SW 1271 (cell line): ENCODE measurements at regions not wholly inside any gene's neighbourhood (a gene's known extent, or its start where the extent isn't known, plus 50 kb on each side); places are given as distances from the start of the nearest gene placed in this dataset.
A peak's percentile ranks its signal among the peaks of the same experiment; 100 is the strongest.
"Not testable (repeated sequence)": the region's sequence is repeated elsewhere in the genome, so short reads cannot be mapped to it uniquely, and the experiment has no call there.

ENCODE experiments used
- DNase-seq, 2 experiments: peaks; one replicate each; lab custom pipeline; 2025; lab: John Stamatoyannopoulos, UW

DNA sequence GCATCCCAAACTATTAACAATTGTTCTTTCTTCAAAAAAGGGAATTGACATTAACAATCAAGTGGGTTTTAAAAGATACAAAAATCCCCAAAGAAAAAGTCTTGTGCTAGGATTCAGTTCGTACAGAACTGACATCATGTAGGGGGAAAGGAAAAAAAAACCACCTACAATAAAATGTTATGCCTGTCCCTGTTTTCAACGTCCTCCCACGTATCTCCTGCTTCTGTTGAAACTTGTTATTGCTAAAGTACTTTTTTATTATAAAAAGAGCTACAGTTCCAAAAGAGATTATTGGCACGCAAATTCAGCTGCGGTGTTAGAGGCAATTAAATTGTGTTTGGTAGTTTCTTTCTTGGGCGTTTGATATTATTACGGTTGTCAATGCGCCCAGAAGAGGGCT, 102.8 kb upstream of the PHACTR1 start:
- no peak for DNase-seq

- DNase-seq = no peak
Observed at GRCh38 chr6:12614456-12614855, 102.1 kb upstream of the PHACTR1 start.

DNA sequence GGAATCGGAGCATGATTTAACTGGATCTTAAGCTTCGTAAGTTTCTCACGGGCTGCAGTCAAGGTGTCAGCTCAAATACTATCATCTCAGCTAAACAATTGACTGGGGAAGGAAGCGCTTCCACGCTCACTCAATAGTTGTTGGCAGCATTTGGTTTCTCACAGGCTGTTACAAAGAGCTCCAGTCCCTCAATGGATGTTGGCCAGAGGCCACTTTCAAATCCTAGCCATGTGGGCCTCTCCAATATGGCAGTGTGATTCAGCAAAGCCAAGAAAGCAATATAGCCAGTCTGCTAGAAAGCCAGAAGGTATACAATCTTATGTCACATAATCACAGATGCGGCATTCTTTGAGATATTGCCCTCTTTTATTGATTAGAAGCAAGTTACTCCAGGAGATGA, 98.3 kb upstream of the PHACTR1 start:
- DNase-seq = no peak

GRCh38 chr6:12621754-12622153, 94.8 kb upstream of the PHACTR1 start:
- DNase-seq = no peak

- no peak for DNase-seq
Observed at GRCh38 chr6:12622566-12622965, 94.0 kb upstream of the PHACTR1 start.

DNA sequence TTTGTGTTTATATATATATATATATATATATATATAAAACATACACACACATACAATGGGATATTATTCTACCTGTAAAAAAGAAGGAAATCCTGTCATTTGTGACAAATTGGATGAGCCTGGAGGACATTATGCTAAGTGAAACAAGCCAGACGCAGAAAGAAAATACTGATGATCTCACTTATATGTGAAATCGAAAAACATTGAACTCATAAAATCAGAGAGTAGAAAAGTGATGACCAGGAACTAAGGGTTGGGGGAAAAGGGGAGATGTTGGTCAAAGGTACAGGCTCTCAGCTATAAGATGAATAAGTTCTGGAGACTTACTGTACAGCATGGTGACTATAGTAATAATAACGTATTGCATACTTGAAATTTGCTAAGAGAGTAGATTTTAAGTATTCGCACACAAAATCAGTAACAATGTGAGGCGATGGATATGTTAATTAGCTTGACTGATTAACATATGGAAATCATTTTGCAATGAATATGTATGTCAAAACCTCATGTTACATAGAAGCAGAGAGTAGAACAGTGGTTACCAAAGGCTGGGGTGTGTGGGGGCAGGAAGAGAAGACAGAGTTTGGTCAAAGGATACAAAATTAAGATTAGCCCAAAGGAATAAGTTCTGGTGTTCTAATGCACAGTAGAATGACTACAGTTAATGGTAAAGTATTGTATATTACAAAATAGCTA, 92.3 kb upstream of the PHACTR1 start:
- DNase-seq = no peak

- no peak for DNase-seq
Observed at GRCh38 chr6:12627053-12627452, 89.5 kb upstream of the PHACTR1 start.

- DNase-seq = no peak
Observed at GRCh38 chr6:12628327-12628726, 88.2 kb upstream of the PHACTR1 start.

DNA sequence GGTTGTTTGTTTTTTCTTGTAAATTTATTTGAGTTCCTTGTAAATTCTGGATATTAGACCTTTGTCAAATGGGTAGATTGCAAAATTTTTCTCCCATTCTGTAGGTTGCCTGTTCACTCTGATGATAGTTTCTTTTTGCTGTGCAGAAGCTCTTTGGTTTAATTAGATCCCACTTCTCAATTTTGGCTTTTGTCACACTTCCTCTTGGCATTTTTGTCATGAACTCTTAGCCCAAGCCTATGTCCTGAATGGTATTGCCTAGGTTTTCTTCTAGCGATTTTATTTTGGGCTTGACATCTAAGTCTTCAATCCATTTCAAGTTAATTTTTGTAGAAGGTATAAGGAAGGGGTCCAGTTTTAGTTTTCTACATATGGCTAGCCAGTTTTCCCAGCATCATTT, 82.8 kb upstream of the PHACTR1 start:
- not testable (repeated sequence) for DNase-seq

GRCh38 chr6:12635375-12635774, 81.2 kb upstream of the PHACTR1 start:
- no peak for DNase-seq

GRCh38 chr6:12635813-12636212, 80.8 kb upstream of the PHACTR1 start:
- DNase-seq = no peak

GRCh38 chr6:12636336-12636735, 80.2 kb upstream of the PHACTR1 start:
- no peak for DNase-seq

GRCh38 chr6:12637960-12638641, 78.5 kb upstream of the PHACTR1 start:
- DNase-seq = peak; percentile 55 to 70

DNA sequence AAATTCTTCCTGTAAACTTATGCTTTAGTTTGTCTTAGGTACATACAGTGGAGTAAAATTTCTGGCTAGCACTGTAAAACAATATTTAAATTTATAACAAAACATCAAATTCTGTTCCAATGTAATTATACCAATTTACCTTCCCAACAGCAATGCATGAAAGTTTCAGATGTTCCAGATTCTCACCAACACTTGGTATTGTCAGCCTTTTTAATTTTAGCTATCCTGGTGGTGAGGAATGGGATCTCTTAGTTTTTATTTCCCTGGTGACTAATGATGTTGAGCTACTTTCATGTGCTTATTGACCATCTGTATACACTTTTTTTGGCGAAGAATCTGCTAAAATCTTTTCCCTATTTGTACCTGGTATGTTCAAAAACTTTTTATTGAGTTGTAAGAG, 76.1 kb upstream of the PHACTR1 start:
- DNase-seq = no peak

DNA sequence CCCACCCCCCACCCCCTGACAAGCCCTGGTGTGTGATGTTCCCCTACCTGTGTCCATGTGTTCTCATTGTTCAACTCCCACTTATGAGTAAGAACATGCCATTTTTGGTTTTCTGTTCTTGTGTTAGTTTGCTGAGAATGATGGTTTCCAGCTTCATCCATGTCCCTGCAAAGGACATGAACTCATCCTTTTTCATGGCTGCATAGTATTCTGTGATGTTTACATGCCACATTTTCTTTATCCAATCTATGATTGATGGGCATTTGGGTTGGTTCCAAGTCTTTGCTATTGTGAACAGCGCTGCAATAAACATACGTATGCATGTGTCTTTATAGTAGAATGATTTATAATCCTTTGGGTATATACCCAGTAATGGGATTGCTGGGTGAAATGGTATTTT, 74.8 kb upstream of the PHACTR1 start:
- not testable (repeated sequence) for DNase-seq

DNA sequence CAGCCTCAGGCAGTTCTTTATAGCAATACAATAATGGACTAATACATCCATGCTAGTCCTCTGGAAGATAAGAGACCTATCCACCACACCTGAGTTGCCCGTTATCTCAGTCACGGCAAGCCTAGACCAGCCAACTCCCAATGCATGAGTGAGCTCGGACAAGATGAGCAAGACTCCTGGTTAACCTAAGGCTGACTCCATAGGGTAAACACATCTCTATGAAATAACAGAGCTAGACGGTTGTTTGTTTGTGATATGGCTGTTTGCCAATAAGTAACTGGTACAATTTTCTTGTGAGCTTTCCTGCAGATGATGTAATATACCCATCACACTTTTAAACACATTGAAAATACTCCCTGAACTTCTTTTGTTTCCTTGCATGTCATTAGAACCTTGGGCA, 70.6 kb upstream of the PHACTR1 start:
- DNase-seq = no peak

GRCh38 chr6:12648171-12648570, 68.4 kb upstream of the PHACTR1 start:
- no peak for DNase-seq

DNA sequence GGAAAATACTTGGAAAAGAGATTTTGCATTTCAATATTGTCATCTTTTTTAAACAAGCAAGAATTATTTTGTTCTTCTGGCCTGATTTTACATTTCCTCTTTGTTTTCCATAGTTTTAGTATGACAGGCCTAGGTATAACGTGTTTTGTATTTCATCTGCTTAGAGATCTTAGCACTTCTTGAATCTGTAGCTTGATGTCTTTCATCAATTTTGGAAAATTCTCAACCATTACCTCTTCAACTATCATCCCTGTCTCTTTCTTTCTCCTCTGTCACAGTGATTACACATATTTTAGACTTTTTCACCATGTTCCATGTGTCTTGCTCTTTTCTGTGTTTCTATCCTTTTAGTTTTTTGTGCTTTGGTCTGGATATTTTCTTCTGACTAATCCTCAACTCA, 67.2 kb upstream of the PHACTR1 start:
- no peak for DNase-seq

GRCh38 chr6:12653486-12653885, 63.1 kb upstream of the PHACTR1 start:
- no peak for DNase-seq

DNA sequence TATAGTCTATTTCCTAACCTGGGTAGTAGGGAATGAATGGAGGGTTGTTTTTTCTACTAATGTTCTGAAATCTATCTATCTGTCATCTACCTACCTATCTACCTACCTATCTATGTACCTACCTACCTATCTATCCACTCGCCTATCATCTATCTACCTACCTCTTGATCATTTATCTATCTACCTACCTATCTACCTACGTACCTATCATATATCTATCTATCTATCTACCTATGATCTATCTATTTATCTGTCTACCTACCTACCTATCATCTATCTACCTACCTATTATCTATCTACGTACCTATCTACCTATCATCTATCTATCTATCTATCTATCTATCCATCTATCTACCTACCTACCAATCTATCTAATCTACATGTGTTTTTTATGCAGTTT, 62.5 kb upstream of the PHACTR1 start:
- DNase-seq = no peak

DNA sequence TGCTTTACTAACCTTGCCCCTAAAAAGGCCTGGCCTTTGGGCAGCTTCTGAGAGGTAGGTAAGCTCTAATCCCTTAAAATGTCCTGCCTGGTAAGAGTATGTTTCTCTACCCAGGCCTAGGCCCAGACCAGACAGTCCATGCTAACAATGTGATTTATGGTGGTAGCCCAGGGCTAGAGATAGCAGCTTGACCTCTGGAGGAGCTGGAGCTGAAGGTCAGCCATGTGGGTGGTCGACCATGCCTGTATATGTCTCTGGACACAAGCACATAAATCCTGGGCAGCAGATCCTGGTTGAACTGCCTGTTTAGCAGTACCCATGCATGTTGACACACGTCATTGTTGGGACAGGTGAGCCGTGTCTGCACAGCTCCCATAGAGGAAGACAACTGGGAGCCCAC, 62.1 kb upstream of the PHACTR1 start:
- DNase-seq = no peak

- no peak for DNase-seq
Observed at GRCh38 chr6:12656906-12657305, 59.7 kb upstream of the PHACTR1 start.

DNA sequence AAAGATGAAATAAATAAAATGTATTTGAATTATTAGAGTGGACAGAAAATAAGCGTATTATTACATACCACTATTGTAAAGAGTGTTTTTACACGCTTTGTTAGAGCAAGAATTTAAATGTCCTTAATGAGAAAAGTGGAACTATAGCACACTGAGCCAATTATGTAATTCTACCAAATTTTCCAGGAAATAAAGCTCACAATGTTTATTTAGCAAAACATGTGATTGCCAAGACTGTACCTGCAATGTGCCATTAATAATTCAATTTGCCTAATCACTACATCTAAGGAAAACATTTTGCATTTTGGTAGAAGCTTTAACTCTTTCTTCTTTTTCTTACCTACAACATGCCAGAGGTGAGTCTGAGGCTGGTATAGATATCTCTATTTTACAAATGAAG, 58.7 kb upstream of the PHACTR1 start:
- no peak for DNase-seq
